EL (cell line): ENCODE measurements at regions not wholly inside any gene's neighbourhood (a gene's known extent, or its start where the extent isn't known, plus 50 kb on each side); places are given as distances from the start of the nearest gene placed in this dataset.

Experiments used
- DNase-seq: peaks from one replicate; pipeline ENCODE4 v3.0.0-alpha.2; 2016

- no peak for DNase-seq
Observed at GRCh38 chrX:120692319-120692718, 62.5 kb upstream of the C1GALT1C1 start.

GRCh38 chrX:120690941-120691340 is 61.1 kb upstream of the C1GALT1C1 start:
- no peak for DNase-seq

- no peak for DNase-seq
Observed at GRCh38 chrX:120690344-120690743, 60.5 kb upstream of the C1GALT1C1 start.

- no peak for DNase-seq
Observed at GRCh38 chrX:120680090-120680489, 50.2 kb upstream of the C1GALT1C1 start.
